H1 (cell line): ENCODE measurements at regions not wholly inside any gene's neighbourhood (a gene's known extent, or its start where the extent isn't known, plus 50 kb on each side); places are given as distances from the start of the nearest gene placed in this dataset.

Source experiments
- CTCF ChIA-PET: fragments of 300-600 bp; sonication (Branson Sonifier 250); formaldehyde crosslinking; loops from one replicate; lab custom pipeline; 2021; ENCODE audit not compliant: partially characterized antibody; lab: Charles Lee
- POLR2A ChIA-PET: fragments of 300-600 bp; sonication (Branson Sonifier 250); formaldehyde crosslinking; loops from one replicate; lab custom pipeline; 2021; ENCODE audit warnings: inconsistent platforms; ENCODE audit not compliant: partially characterized antibody; lab: Charles Lee
- DNase-seq, 2 experiments: peaks; one replicate each; pipeline versions ENCODE4 v3.0.0 to v3.0.0-alpha.2; 2010 to 2022; ENCODE audit warnings: low spot score in 2 of 2, low read depth in 1 of 2, mixed read lengths in 1 of 2
- FAIRE-seq: peaks from 2 replicates; lab custom pipeline; 2011; peaks lifted over from hg19 to GRCh38; lab: Jason Lieb, UNC
- H2AFZ ChIP-seq: 2 replicates; pipeline ENCODE4 v1.8.1; 2012; ENCODE audit warnings: low read length, inconsistent platforms
- H2AK5ac ChIP-seq: 2 replicates; pipeline ENCODE4 v1.6.1; 2013; ENCODE audit warnings: low read depth, low read length
- H2BK120ac ChIP-seq: replicated peaks from 2 replicates; pipeline ENCODE3; 2013; ENCODE audit warnings: low read depth, low read length, inconsistent platforms
- H2BK12ac ChIP-seq: 2 replicates; pipeline ENCODE4 v1.6.1; 2013; ENCODE audit warnings: low read depth, low read length
- H2BK15ac ChIP-seq: 2 replicates; pipeline ENCODE4 v1.6.1; 2013; ENCODE audit warnings: low read length
- H2BK20ac ChIP-seq: 2 replicates; pipeline ENCODE4 v1.6.1; 2013; ENCODE audit warnings: low read length
- H2BK5ac ChIP-seq: 2 replicates; pipeline ENCODE4 v1.6.1; 2013; ENCODE audit warnings: low read depth, low read length
- H3K14ac ChIP-seq: 2 replicates; pipeline ENCODE4 v1.6.1; 2013; ENCODE audit warnings: inconsistent platforms; ENCODE audit not compliant: insufficient read length
- H3K18ac ChIP-seq: 2 replicates; pipeline ENCODE4 v1.6.1; 2013; ENCODE audit warnings: low read length; ENCODE audit errors: extremely low read depth
- H3K23ac ChIP-seq: 2 replicates; pipeline ENCODE4 v1.6.1; 2013; ENCODE audit warnings: inconsistent platforms; ENCODE audit not compliant: insufficient read length
- H3K23me2 ChIP-seq: 2 replicates; pipeline ENCODE4 v1.6.1; 2013; ENCODE audit warnings: low read depth, low read length
- H3K27ac ChIP-seq: 2 replicates; pipeline ENCODE4 v1.6.1; 2011; ENCODE audit warnings: low read depth, low read length, inconsistent platforms
- H3K27me3 ChIP-seq, 4 experiments: replicated peaks in 1 of 4; 1 replicate in 1 of 4; 2 replicates in 3 of 4; pipeline versions ENCODE4 v1.6.1 to v1.8.1; 2011 to 2013; ENCODE audit warnings: low read length in 3 of 4, mild to moderate bottlenecking in 3 of 4, inconsistent platforms in 2 of 4, mixed read lengths in 2 of 4, moderate library complexity in 1 of 4; ENCODE audit not compliant: control insufficient read depth in 3 of 4, insufficient read depth in 3 of 4; ENCODE audit errors: extremely low read depth in 1 of 4
- H3K36me3 ChIP-seq, 4 experiments: 2 replicates each; pipeline versions ENCODE4 v1.6.1 to v1.8.1; 2011 to 2013; ENCODE audit warnings: mild to moderate bottlenecking in 4 of 4, low read length in 3 of 4, moderate library complexity in 2 of 4, control low read depth in 1 of 4, inconsistent platforms in 1 of 4; ENCODE audit not compliant: insufficient read depth in 4 of 4, control insufficient read depth in 2 of 4
- H3K4ac ChIP-seq: replicated peaks from 2 replicates; pipeline ENCODE3; 2013; ENCODE audit warnings: low read length, low read depth, mixed read lengths, inconsistent platforms; ENCODE audit not compliant: insufficient read length
- H3K4me1 ChIP-seq, 4 experiments: replicated peaks in 1 of 4; 1 replicate in 1 of 4; 2 replicates in 3 of 4; pipeline versions ENCODE4 v1.6.1 to v1.8.1; 2011 to 2013; ENCODE audit warnings: low read length in 3 of 4, inconsistent platforms in 2 of 4, mixed read lengths in 1 of 4; ENCODE audit not compliant: insufficient read depth in 4 of 4, control insufficient read depth in 3 of 4
- H3K4me2 ChIP-seq, 2 experiments: 2 replicates each; pipeline versions ENCODE4 v1.6.1 to v1.8.1; 2011 to 2013; ENCODE audit warnings: low read depth in 2 of 2, low read length in 2 of 2, control low read depth in 1 of 2, inconsistent platforms in 1 of 2, mild to moderate bottlenecking in 1 of 2; ENCODE audit not compliant: insufficient read depth in 1 of 2
- H3K4me3 ChIP-seq, 4 experiments: fragments of 200-600, 300-600 bp in 1 of 4; sonication (generic), shearing (Covaris generic), sonication (Bioruptor Twin) in 1 of 4; 2 replicates each; pipeline versions ENCODE4 v1.5.1 to v1.8.1; 2011 to 2016; ENCODE audit warnings: low read length in 4 of 4, low read depth in 3 of 4, control low read depth in 2 of 4, inconsistent platforms in 2 of 4, mild to moderate bottlenecking in 2 of 4, mixed read lengths in 1 of 4, moderate library complexity in 1 of 4; ENCODE audit not compliant: insufficient read depth in 2 of 4; ENCODE audit errors: extremely low read depth in 1 of 4
- H3K56ac ChIP-seq: replicated peaks from 2 replicates; pipeline ENCODE3; 2013; ENCODE audit warnings: low read depth, mild to moderate bottlenecking, mixed read lengths, low read length, inconsistent platforms; ENCODE audit not compliant: insufficient read length
- H3K79me1 ChIP-seq: 2 replicates; pipeline ENCODE4 v1.6.1; 2013; ENCODE audit warnings: low read depth, low read length, control low read depth
- H3K79me2 ChIP-seq, 2 experiments: 2 replicates each; pipeline versions ENCODE4 v1.6.1 to v1.8.1; 2012 to 2013; ENCODE audit warnings: low read length in 2 of 2, mild to moderate bottlenecking in 2 of 2, inconsistent platforms in 1 of 2; ENCODE audit not compliant: insufficient read depth in 2 of 2, control insufficient read depth in 1 of 2
- H3K9ac ChIP-seq, 4 experiments: replicated peaks in 1 of 4; 1 replicate in 1 of 4; 2 replicates in 3 of 4; pipeline versions ENCODE4 v1.6.1 to v1.8.1; 2011 to 2013; ENCODE audit warnings: low read depth in 3 of 4, low read length in 3 of 4, control low read depth in 2 of 4, mild to moderate bottlenecking in 2 of 4, moderate library complexity in 2 of 4, inconsistent platforms in 1 of 4; ENCODE audit errors: extremely low read depth in 1 of 4
- H3K9me3 ChIP-seq, 2 experiments: 2 replicates each; pipeline versions ENCODE4 v1.6.1 to v1.8.1; 2012 to 2013; ENCODE audit warnings: mild to moderate bottlenecking in 2 of 2, moderate library complexity in 2 of 2, control low read depth in 1 of 2, inconsistent platforms in 1 of 2, low read depth in 1 of 2, low read length in 1 of 2, mixed read lengths in 1 of 2; ENCODE audit not compliant: insufficient read depth in 2 of 2
- H4K20me1 ChIP-seq, 2 experiments: replicated peaks in 1 of 2; 2 replicates each; pipeline versions ENCODE3 to v1.8.1; 2011 to 2013; ENCODE audit warnings: inconsistent platforms in 2 of 2, low read length in 2 of 2, mild to moderate bottlenecking in 1 of 2; ENCODE audit not compliant: insufficient read depth in 2 of 2, control insufficient read depth in 1 of 2
- H4K5ac ChIP-seq: 2 replicates; pipeline ENCODE4 v1.6.1; 2013; ENCODE audit warnings: low read length, low read depth, mixed read lengths, inconsistent platforms; ENCODE audit not compliant: insufficient read length
- H4K8ac ChIP-seq: 2 replicates; pipeline ENCODE4 v1.8.0; 2013; ENCODE audit warnings: mild to moderate bottlenecking, moderate library complexity, low read length, inconsistent platforms; ENCODE audit not compliant: insufficient read depth; ENCODE audit errors: extremely low read depth
- H4K91ac ChIP-seq: replicated peaks from 2 replicates; pipeline ENCODE3; 2013; ENCODE audit warnings: low read length, mixed read lengths, inconsistent platforms; ENCODE audit not compliant: insufficient read length
- BCL11A ChIP-seq, 2 experiments: IDR thresholded peaks; one replicate each; pipeline ENCODE4 v1.6.1; 2011; ENCODE audit warnings: low read depth in 2 of 2, low read length in 2 of 2, mild to moderate bottlenecking in 2 of 2
- BRCA1 ChIP-seq: IDR thresholded peaks from 2 replicates; pipeline ENCODE4 v1.6.1; 2012; ENCODE audit warnings: low read depth, low read length, improper control_type of control experiment
- CBX8 ChIP-seq: fragments of 300-800, 300-1000 bp; sonication (generic); IDR thresholded peaks from 2 replicates; pipeline ENCODE4 v1.7.1; 2016; ENCODE audit warnings: low read depth, low read length, borderline replicate concordance
- CHD1 ChIP-seq: IDR thresholded peaks from 2 replicates; pipeline ENCODE4 v1.6.1; 2012; ENCODE audit warnings: low read depth, low read length, improper control_type of control experiment
- CREB1 ChIP-seq: IDR thresholded peaks from 2 replicates; pipeline ENCODE4 v1.6.1; 2012; ENCODE audit warnings: inconsistent platforms
- CTBP2 ChIP-seq: IDR thresholded peaks from 2 replicates; pipeline ENCODE4 v1.7.0; 2011; ENCODE audit warnings: borderline replicate concordance, mild to moderate bottlenecking, moderate library complexity, mixed read lengths, low read length; ENCODE audit not compliant: insufficient read depth, insufficient read length
- EZH2 ChIP-seq: fragments of 200-600 bp; sonication (generic); IDR thresholded peaks from 2 replicates; pipeline ENCODE4 v1.7.1; 2012; ENCODE audit warnings: low read depth, mild to moderate bottlenecking, moderate library complexity, low read length, inconsistent platforms; ENCODE audit not compliant: severe bottlenecking
- FOSL1 ChIP-seq: IDR thresholded peaks from 2 replicates; pipeline ENCODE4 v1.6.1; 2011; ENCODE audit warnings: mild to moderate bottlenecking, low read depth, low read length, moderate library complexity; ENCODE audit not compliant: insufficient read depth
- TCF12 ChIP-seq: IDR thresholded peaks from 2 replicates; pipeline ENCODE4 v1.6.1; 2011; ENCODE audit warnings: low read depth, mild to moderate bottlenecking, low read length
- ZNF274 ChIP-seq: IDR thresholded peaks from 2 replicates; pipeline ENCODE4 v1.7.0; 2012; ENCODE audit warnings: low read length, borderline replicate concordance; ENCODE audit errors: extremely low read depth
- WGBS, 2 experiments: shearing (Covaris generic) in 1 of 2; methylation state at CpG; one replicate each; pipeline versions ENCODE4 v1.1.6 to v1.1.7; 2013 to 2015; ENCODE audit warnings: low lambda C conversion rate in 2 of 2, mixed read lengths in 2 of 2, inconsistent platforms in 1 of 2, low coverage in 1 of 2, missing lambda C conversion rate in 1 of 2; ENCODE audit not compliant: insufficient replicate concordance in 2 of 2, insufficient coverage in 1 of 2, insufficient read length in 1 of 2; ENCODE audit errors: extremely low coverage in 1 of 2, missing lambda C conversion rate in 1 of 2; 5-methylcytosine and 5-hydroxymethylcytosine counted together
- TF ChIP-seq, protein P1 (sequence below): IDR thresholded peaks from 2 replicates; pipeline ENCODE4 v1.6.1; 2011; ENCODE audit warnings: low read length, improper control_type of control experiment

DNA sequence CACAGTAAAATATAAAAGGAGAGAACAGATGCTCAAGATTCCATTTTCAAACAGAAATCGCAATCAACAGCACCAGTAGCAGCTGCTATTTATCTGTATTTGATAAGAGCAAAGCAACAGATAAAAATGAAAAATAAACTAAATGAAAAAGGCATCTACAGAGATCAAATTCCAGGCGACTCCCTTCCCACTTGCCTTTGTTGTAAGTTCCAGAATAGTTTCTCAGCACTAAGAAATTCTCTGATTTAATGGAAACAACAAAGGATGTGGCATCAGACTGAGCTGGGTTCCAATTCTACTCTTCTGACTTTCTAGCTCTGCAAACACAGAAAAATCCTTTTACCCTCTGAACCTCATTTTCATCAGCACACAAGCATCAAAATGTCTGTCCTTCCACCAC is 110.8 kb upstream of the MME start:
- POLR2A ChIA-PET: no interaction called here
- FAIRE-seq: no peak
- TF ChIP-seq CBX8 (no peak), EZH2 (no peak), CREB1 (no peak), BCL11A (IDR thresholded peaks at IDR 0.05; ENCODE audit: low read depth in 2 of 2, low read length in 2 of 2) (no peak), CTBP2 (no peak), TCF12 (no peak), ZNF274 (no peak), BRCA1 (no peak), FOSL1 (no peak), CHD1 (no peak)
- TF ChIP-seq, protein P1, sequence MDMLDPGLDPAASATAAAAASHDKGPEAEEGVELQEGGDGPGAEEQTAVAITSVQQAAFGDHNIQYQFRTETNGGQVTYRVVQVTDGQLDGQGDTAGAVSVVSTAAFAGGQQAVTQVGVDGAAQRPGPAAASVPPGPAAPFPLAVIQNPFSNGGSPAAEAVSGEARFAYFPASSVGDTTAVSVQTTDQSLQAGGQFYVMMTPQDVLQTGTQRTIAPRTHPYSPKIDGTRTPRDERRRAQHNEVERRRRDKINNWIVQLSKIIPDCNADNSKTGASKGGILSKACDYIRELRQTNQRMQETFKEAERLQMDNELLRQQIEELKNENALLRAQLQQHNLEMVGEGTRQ: no peak
- TF ChIP-seq, all 59 proteins: peak for 0
- H3K9me3 ChIP-seq: no peaks in the 10 kb centered on the region
- no peaks in the 10 kb centered on the region for H3K27me3 ChIP-seq
- H2BK15ac ChIP-seq: no peak overlapping the region
- H3K27ac ChIP-seq: no peak overlapping the region
- no peak overlapping the region for H4K8ac ChIP-seq
- H3K79me1 ChIP-seq: no peaks in the 10 kb centered on the region
- H2AK5ac ChIP-seq: no peak overlapping the region
- no peaks in the 10 kb centered on the region for H3K23me2 ChIP-seq
- no peak overlapping the region for H3K4ac ChIP-seq
- H4K20me1 ChIP-seq: no peaks in the 10 kb centered on the region
- H3K4me1 ChIP-seq: no peaks in the 10 kb centered on the region
- WGBS, 2 experiments: 81% methylated on average over 2 of the region's 2 CpGs; no CpG with 5 or more reads in 1 of the 2 experiments
- CTCF ChIA-PET: no interaction called here
- H3K56ac ChIP-seq: no peak overlapping the region
- no peak overlapping the region for H2BK120ac ChIP-seq
- no peak overlapping the region for H3K4me2 ChIP-seq
- H4K5ac ChIP-seq: no peak overlapping the region
- no peak overlapping the region for H3K18ac ChIP-seq
- H3K14ac ChIP-seq: no peak overlapping the region
- DNase-seq: no peak
- H4K91ac ChIP-seq: no peak overlapping the region
- H3K36me3 ChIP-seq: no peaks in the 10 kb centered on the region
- H2AFZ ChIP-seq: no peak overlapping the region
- no peak overlapping the region for H3K4me3 ChIP-seq
- H3K9ac ChIP-seq: no peak overlapping the region
- H3K23ac ChIP-seq: no peak overlapping the region
- H2BK5ac ChIP-seq: no peak overlapping the region
- H3K79me2 ChIP-seq: no peaks in the 10 kb centered on the region
- H2BK12ac ChIP-seq: no peak overlapping the region
- no peak overlapping the region for H2BK20ac ChIP-seq
